H1 (cell line): ENCODE measurements at regions not wholly inside any gene's neighbourhood (a gene's known extent, or its start where the extent isn't known, plus 50 kb on each side); places are given as distances from the start of the nearest gene placed in this dataset.

Experiments
- BACH1 ChIP-seq: IDR thresholded peaks from 2 replicates; pipeline ENCODE4 v1.6.1; 2012; ENCODE audit warnings: low read length, improper control_type of control experiment
- CREB1 ChIP-seq: IDR thresholded peaks from 2 replicates; pipeline ENCODE4 v1.6.1; 2012; ENCODE audit warnings: inconsistent platforms
- EP300 ChIP-seq, 2 experiments: IDR thresholded peaks; 1 replicate in 1 of 2; 2 replicates in 1 of 2; pipeline ENCODE4 v1.6.1; 2011 to 2012; ENCODE audit warnings: low read depth in 2 of 2, low read length in 2 of 2, mild to moderate bottlenecking in 2 of 2, borderline replicate concordance in 1 of 2, inconsistent platforms in 1 of 2, moderate library complexity in 1 of 2
- EZH2 ChIP-seq: fragments of 200-600 bp; sonication (generic); IDR thresholded peaks from 2 replicates; pipeline ENCODE4 v1.7.1; 2012; ENCODE audit warnings: low read depth, mild to moderate bottlenecking, moderate library complexity, low read length, inconsistent platforms; ENCODE audit not compliant: severe bottlenecking
- GABPA ChIP-seq: IDR thresholded peaks from 2 replicates; pipeline ENCODE4 v1.6.1; 2011; ENCODE audit warnings: mild to moderate bottlenecking, low read length, moderate library complexity, borderline replicate concordance; ENCODE audit not compliant: insufficient read depth
- HDAC6 ChIP-seq: IDR thresholded peaks from one replicate; pipeline ENCODE4 v1.7.1; 2012; ENCODE audit warnings: low read depth, mild to moderate bottlenecking, inconsistent platforms, low read length, moderate library complexity
- POLR2A ChIP-seq, 2 experiments: IDR thresholded peaks; 1 replicate in 1 of 2; 2 replicates in 1 of 2; pipeline ENCODE4 v1.6.1; 2011; ENCODE audit warnings: low read depth in 2 of 2, low read length in 2 of 2, mild to moderate bottlenecking in 2 of 2; ENCODE audit errors: control extremely low read depth in 1 of 2
- RFX5 ChIP-seq: IDR thresholded peaks from 2 replicates; pipeline ENCODE4 v1.6.1; 2011; ENCODE audit warnings: low read depth, low read length, improper control_type of control experiment, borderline replicate concordance
- SUZ12 ChIP-seq: fragments of 200-600 bp; sonication (generic); IDR thresholded peaks from 2 replicates; pipeline ENCODE4 v1.6.1; 2012; ENCODE audit warnings: mild to moderate bottlenecking, inconsistent platforms, low read length, moderate library complexity, mixed read lengths
- TAF1 ChIP-seq: IDR thresholded peaks from 2 replicates; pipeline ENCODE4 v1.6.1; 2011; ENCODE audit warnings: mild to moderate bottlenecking, low read depth, low read length
- TEAD4 ChIP-seq: IDR thresholded peaks from 2 replicates; pipeline ENCODE4 v1.6.1; 2012; ENCODE audit warnings: low read depth, low read length, inconsistent platforms, mixed read lengths
- TF ChIP-seq, protein P1 (sequence below), 3 experiments: IDR thresholded peaks; 1 replicate in 2 of 3; 2 replicates in 1 of 3; pipeline versions ENCODE4 v1.5.1 to v1.6.1; 2011; ENCODE audit warnings: low read length in 3 of 3, mild to moderate bottlenecking in 3 of 3, inconsistent platforms in 2 of 3, low read depth in 1 of 3, moderate library complexity in 1 of 3; ENCODE audit not compliant: insufficient read depth in 1 of 3; ENCODE audit errors: control extremely low read depth in 1 of 3

DNA sequence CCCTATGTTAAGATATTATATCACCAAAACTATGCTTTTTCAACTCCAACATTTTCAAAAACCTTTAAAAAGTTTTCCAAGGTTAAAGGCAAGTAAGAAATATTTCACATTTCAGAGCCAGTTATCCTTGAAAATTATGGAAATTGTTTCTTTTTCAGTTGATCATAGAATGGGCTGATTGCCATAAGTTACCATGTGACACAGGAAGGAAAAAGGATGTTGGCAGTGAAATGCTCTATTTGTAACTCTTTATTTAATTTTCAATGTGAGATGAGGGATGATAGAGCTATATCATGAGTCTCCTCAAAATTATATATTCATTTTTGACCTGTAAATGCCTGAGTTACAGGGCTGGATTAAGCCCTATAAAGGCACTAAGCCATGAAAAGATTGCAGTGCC, 93.0 kb upstream of the PLS3 start:
- TF ChIP-seq EZH2: no peak
- TF ChIP-seq, protein P1, sequence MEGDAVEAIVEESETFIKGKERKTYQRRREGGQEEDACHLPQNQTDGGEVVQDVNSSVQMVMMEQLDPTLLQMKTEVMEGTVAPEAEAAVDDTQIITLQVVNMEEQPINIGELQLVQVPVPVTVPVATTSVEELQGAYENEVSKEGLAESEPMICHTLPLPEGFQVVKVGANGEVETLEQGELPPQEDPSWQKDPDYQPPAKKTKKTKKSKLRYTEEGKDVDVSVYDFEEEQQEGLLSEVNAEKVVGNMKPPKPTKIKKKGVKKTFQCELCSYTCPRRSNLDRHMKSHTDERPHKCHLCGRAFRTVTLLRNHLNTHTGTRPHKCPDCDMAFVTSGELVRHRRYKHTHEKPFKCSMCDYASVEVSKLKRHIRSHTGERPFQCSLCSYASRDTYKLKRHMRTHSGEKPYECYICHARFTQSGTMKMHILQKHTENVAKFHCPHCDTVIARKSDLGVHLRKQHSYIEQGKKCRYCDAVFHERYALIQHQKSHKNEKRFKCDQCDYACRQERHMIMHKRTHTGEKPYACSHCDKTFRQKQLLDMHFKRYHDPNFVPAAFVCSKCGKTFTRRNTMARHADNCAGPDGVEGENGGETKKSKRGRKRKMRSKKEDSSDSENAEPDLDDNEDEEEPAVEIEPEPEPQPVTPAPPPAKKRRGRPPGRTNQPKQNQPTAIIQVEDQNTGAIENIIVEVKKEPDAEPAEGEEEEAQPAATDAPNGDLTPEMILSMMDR (IDR thresholded peaks at IDR 0.05; ENCODE audit: control extremely low read depth in 1 of 3, insufficient read depth in 1 of 3, low read depth in 1 of 3, low read length in 3 of 3): no peak
- no peak for TF ChIP-seq POLR2A (IDR thresholded peaks at IDR 0.05; ENCODE audit: control extremely low read depth in 1 of 2, low read depth in 2 of 2, low read length in 2 of 2)
- no peak for TF ChIP-seq HDAC6
- no peak for TF ChIP-seq CREB1
- TF ChIP-seq SUZ12: no peak
- TF ChIP-seq RFX5: no peak
- no peak for TF ChIP-seq TEAD4
- no peak for TF ChIP-seq TAF1
- TF ChIP-seq EP300 (IDR thresholded peaks at IDR 0.05; ENCODE audit: borderline replicate concordance in 1 of 2, low read depth in 2 of 2, low read length in 2 of 2): no peak
- no peak for TF ChIP-seq GABPA
- TF ChIP-seq BACH1: no peak
